ENCODE measurements at regions not wholly inside any gene's neighbourhood (a gene's known extent, or its start where the extent isn't known, plus 50 kb on each side); places are given as distances from the start of the nearest gene placed in this dataset.

DNA sequence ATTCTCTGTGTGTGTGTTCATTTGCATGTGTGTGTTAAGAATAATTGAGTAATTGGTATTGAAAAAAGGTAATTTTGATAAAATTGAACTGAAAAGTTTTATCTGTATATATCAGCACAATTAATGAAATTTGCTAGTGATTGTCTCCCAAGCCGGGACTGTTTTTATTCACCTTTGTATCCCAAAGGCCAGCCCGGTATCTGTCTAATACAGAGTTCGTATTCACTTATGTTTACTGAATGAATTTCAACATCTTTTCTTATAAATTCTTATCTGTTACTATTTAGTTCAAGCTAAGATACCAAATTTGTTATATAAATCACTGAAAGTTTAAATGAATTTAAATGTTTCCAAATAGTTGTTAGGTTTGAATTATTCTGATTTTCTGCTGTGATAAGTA lies 394.0 kb upstream of the NAALADL2 start:
- TF ChIP-seq, protein P1, sequence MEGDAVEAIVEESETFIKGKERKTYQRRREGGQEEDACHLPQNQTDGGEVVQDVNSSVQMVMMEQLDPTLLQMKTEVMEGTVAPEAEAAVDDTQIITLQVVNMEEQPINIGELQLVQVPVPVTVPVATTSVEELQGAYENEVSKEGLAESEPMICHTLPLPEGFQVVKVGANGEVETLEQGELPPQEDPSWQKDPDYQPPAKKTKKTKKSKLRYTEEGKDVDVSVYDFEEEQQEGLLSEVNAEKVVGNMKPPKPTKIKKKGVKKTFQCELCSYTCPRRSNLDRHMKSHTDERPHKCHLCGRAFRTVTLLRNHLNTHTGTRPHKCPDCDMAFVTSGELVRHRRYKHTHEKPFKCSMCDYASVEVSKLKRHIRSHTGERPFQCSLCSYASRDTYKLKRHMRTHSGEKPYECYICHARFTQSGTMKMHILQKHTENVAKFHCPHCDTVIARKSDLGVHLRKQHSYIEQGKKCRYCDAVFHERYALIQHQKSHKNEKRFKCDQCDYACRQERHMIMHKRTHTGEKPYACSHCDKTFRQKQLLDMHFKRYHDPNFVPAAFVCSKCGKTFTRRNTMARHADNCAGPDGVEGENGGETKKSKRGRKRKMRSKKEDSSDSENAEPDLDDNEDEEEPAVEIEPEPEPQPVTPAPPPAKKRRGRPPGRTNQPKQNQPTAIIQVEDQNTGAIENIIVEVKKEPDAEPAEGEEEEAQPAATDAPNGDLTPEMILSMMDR (conservative IDR thresholded peaks at IDR 0.05; ENCODE audit: low read length) = no peak
- no peak for TF ChIP-seq EZH2phosphoT487 (IDR thresholded peaks at IDR 0.05; ENCODE audit: borderline replicate concordance)
- Histone ChIP-seq H3K36me3 (ENCODE audit: insufficient read depth, low read length) (no peaks in the 10 kb centered on the region), H3K27me3 (ENCODE audit: insufficient read depth, low read length, poor library complexity, severe bottlenecking) (no peaks in the 10 kb centered on the region), H3K79me2 (ENCODE audit: insufficient read depth, low read length) (no peaks in the 10 kb centered on the region), H3K4me3 (ENCODE audit: low read length, poor library complexity, severe bottlenecking) (no peak overlapping the region), H3K9ac (ENCODE audit: low read depth, low read length, poor library complexity, severe bottlenecking) (no peak overlapping the region), H3K4me1 (ENCODE audit: insufficient read depth, low read length, poor library complexity, severe bottlenecking) (no peaks in the 10 kb centered on the region), H3K4me2 (ENCODE audit: low read depth, low read length, poor library complexity, severe bottlenecking) (no peak overlapping the region), H4K20me1 (ENCODE audit: insufficient read depth, low read length, poor library complexity, severe bottlenecking) (no peaks in the 10 kb centered on the region), H3K9me3 (ENCODE audit: insufficient read depth, low read depth, low read length) (no peaks in the 10 kb centered on the region), H3F3A (ENCODE audit: low read depth) (no peaks in the 10 kb centered on the region), H3K9me2 (replicated peaks; ENCODE audit: low read depth, low read length) (no peaks in the 10 kb centered on the region), H2AFZ (ENCODE audit: low read length) (no peak overlapping the region)

DNA sequence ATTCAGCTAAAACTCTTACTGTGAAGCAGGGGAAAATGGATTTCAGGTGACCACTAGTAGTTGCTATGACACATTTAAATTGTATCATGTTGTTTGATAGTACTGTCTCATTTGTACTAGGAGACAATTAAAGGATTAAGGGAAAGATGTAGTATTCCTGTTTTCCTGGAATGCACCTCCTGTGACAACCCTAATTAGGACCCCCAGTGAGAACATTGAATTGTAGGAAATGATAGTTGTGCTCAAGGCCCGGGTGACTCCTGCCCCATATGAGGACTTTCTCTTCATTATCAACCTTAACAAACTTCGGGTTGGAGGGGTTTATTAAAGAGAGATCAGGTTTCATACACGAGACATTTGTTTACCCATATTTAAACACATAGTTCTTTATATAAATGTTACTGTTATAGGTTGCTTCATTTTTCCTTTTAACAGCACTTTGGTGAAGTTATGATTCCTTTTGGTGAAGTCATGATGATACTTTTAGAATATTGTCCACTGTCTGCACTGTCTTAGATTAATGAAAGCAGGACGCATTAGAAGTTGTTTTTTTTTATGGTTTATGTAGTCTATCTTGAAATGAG lies 392.6 kb upstream of the NAALADL2 start:
- no peak overlapping the region for H3K4me2 ChIP-seq (ENCODE audit: low read depth, low read length, poor library complexity, severe bottlenecking)

DNA sequence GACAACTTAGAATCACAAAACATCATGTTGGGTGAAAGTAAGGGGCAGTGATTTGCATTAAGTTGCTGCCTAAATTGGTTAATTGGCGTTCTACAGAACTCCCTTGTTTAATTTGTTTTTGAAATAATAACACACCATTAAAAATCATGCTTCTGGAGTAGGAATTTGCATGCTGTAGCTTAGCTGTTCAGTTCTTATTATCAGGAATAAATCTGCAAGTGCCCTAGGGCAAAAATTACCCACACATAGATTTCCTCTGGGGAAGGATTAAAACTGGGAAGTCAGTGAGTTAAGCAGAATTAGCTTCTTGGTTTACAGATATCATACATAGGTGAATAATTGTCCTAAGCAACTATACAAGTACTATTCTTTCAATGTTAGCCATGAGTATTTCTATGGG lies 381.6 kb upstream of the NAALADL2 start:
- no peaks in the 10 kb centered on the region for H3K36me3 ChIP-seq (ENCODE audit: insufficient read depth, low read length)
- no peaks in the 10 kb centered on the region for H3K79me2 ChIP-seq (ENCODE audit: insufficient read depth, low read length)
- no peak overlapping the region for H3K4me2 ChIP-seq (ENCODE audit: low read depth, low read length, poor library complexity, severe bottlenecking)
- TF ChIP-seq, protein P1 (conservative IDR thresholded peaks at IDR 0.05; ENCODE audit: low read length) = no peak
- TF ChIP-seq EZH2phosphoT487 (IDR thresholded peaks at IDR 0.05; ENCODE audit: borderline replicate concordance) = no peak
- no peak overlapping the region for H3K9ac ChIP-seq (ENCODE audit: low read depth, low read length, poor library complexity, severe bottlenecking)
- H3F3A ChIP-seq (ENCODE audit: low read depth) = no peaks in the 10 kb centered on the region
- no peak overlapping the region for H3K4me3 ChIP-seq (ENCODE audit: low read length, poor library complexity, severe bottlenecking)
- no peaks in the 10 kb centered on the region for H3K9me3 ChIP-seq (ENCODE audit: insufficient read depth, low read depth, low read length)
- H3K4me1 ChIP-seq (ENCODE audit: insufficient read depth, low read length, poor library complexity, severe bottlenecking) = no peaks in the 10 kb centered on the region
- H3K9me2 ChIP-seq (replicated peaks; ENCODE audit: low read depth, low read length) = no peaks in the 10 kb centered on the region
- no peaks in the 10 kb centered on the region for H4K20me1 ChIP-seq (ENCODE audit: insufficient read depth, low read length, poor library complexity, severe bottlenecking)
- H3K27me3 ChIP-seq (ENCODE audit: insufficient read depth, low read length, poor library complexity, severe bottlenecking) = no peaks in the 10 kb centered on the region
- H2AFZ ChIP-seq (ENCODE audit: low read length) = no peak overlapping the region

More for the DNA sequence above, 392.6 kb upstream of the NAALADL2 start:
- no peaks in the 10 kb centered on the region for H3K27me3 ChIP-seq (ENCODE audit: insufficient read depth, low read length, poor library complexity, severe bottlenecking)
- no peaks in the 10 kb centered on the region for H3K79me2 ChIP-seq (ENCODE audit: insufficient read depth, low read length)
- no peaks in the 10 kb centered on the region for H3F3A ChIP-seq (ENCODE audit: low read depth)
- H2AFZ ChIP-seq (ENCODE audit: low read length) = no peak overlapping the region
- no peak overlapping the region for H3K4me3 ChIP-seq (ENCODE audit: low read length, poor library complexity, severe bottlenecking)
- TF ChIP-seq, protein P1 (conservative IDR thresholded peaks at IDR 0.05; ENCODE audit: low read length) = no peak
- no peak for TF ChIP-seq EZH2phosphoT487 (IDR thresholded peaks at IDR 0.05; ENCODE audit: borderline replicate concordance)
- no peaks in the 10 kb centered on the region for H3K9me2 ChIP-seq (replicated peaks; ENCODE audit: low read depth, low read length)
- no peaks in the 10 kb centered on the region for H3K4me1 ChIP-seq (ENCODE audit: insufficient read depth, low read length, poor library complexity, severe bottlenecking)
- H3K36me3 ChIP-seq (ENCODE audit: insufficient read depth, low read length) = no peaks in the 10 kb centered on the region
- H4K20me1 ChIP-seq (ENCODE audit: insufficient read depth, low read length, poor library complexity, severe bottlenecking) = no peaks in the 10 kb centered on the region
- no peaks in the 10 kb centered on the region for H3K9me3 ChIP-seq (ENCODE audit: insufficient read depth, low read depth, low read length)
- H3K9ac ChIP-seq (ENCODE audit: low read depth, low read length, poor library complexity, severe bottlenecking) = no peak overlapping the region

Measured in Loucy (cell line).